ENCODE measurements at regions not wholly inside any gene's neighbourhood (a gene's known extent, or its start where the extent isn't known, plus 50 kb on each side); places are given as distances from the start of the nearest gene placed in this dataset.
A peak's percentile ranks its signal among the peaks of the same experiment; 100 is the strongest.

DNA sequence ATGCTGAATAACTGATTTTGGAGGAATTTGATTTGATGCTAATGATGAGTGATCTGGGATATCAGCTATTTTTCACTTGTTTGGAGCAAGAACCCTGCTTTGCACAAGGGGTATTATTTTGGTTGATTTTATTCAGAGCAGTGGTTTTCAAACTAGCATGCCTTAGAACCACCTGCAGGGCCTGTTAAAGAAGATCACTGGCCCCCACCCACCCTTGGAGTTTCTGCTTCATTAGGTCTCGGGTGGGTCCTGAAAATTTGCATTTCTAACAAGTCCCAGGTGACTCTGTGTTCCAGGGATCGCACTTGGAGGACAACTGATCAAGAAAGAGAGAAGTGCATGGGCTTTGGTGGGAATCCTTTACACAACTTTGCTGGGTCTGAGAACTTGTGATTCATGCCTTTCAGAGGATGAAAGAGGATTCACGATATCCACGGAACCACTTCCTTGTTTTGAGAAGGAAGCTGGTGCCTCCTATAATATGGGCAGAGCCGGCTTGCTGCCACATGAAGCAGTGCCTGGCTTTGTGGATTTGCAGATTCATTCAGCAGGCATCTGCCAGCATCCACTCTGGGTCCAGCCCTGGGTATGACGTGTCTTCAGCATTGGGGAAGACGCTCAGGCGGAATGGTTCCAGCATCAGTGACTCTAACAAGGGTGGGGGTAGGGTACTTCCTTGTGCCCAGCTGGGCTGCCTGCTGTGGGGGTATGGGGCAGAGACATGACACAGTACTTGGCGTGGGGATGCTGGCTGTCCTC, 106.6 kb upstream of the PITX1 start:
- TF ChIP-seq, protein P1, sequence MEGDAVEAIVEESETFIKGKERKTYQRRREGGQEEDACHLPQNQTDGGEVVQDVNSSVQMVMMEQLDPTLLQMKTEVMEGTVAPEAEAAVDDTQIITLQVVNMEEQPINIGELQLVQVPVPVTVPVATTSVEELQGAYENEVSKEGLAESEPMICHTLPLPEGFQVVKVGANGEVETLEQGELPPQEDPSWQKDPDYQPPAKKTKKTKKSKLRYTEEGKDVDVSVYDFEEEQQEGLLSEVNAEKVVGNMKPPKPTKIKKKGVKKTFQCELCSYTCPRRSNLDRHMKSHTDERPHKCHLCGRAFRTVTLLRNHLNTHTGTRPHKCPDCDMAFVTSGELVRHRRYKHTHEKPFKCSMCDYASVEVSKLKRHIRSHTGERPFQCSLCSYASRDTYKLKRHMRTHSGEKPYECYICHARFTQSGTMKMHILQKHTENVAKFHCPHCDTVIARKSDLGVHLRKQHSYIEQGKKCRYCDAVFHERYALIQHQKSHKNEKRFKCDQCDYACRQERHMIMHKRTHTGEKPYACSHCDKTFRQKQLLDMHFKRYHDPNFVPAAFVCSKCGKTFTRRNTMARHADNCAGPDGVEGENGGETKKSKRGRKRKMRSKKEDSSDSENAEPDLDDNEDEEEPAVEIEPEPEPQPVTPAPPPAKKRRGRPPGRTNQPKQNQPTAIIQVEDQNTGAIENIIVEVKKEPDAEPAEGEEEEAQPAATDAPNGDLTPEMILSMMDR (IDR thresholded peaks at IDR 0.05), result no peak
- TF ChIP-seq POLR2A (IDR thresholded peaks at IDR 0.05) (no peak), POLR2AphosphoS5 (IDR thresholded peaks at IDR 0.05; ENCODE audit: insufficient read depth in 1 of 2, low read depth in 1 of 2) (peak; percentile 13 to 62)

All from vagina (tissue), 2 donors.